ENCODE measurements at regions not wholly inside any gene's neighbourhood (a gene's known extent, or its start where the extent isn't known, plus 50 kb on each side); places are given as distances from the start of the nearest gene placed in this dataset.

DNA sequence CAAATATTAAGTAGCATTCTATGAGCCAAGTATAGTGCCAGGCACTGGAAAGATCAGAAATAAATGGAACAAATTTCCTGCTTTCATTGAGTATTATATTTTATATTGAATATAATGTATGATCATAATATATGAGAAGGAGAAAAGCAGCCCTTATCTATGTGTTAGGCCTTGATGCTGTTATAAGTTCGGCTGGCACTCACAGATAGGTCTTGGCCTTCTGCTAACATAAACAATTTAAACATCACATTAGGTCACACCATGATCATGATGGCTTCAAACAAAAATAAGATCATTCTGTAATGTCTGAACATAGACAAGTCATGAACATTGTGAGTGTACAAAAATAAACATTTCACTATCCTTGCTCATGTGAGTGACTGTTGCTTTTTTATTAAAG is 584.0 kb upstream of the ZNF385D start:
- Histone ChIP-seq H2AK5ac (ENCODE audit: insufficient read length, low read length) (no peak overlapping the region), H2BK5ac (ENCODE audit: insufficient read length, low read length) (no peak overlapping the region), H3K27ac (ENCODE audit: insufficient read length, low read depth, low read length) (no peak overlapping the region), H3K4me2 (ENCODE audit: insufficient read depth, insufficient read length, low read length) (no peak overlapping the region), H3T11ph (ENCODE audit: low read length) (no peak overlapping the region), H2BK12ac (ENCODE audit: insufficient read length, low read depth, low read length) (no peak overlapping the region), H3K9me3 (ENCODE audit: control insufficient read depth, low read depth, low read length) (no peaks in the 10 kb centered on the region), H3K79me1 (ENCODE audit: insufficient read depth, low read depth, low read length, poor library complexity, severe bottlenecking) (no peaks in the 10 kb centered on the region), H3K4me1 (ENCODE audit: insufficient read depth, low read length) (no peaks in the 10 kb centered on the region), H4K91ac (ENCODE audit: insufficient read length, low read depth, low read length) (no peak overlapping the region), H2BK15ac (ENCODE audit: low read depth, low read length) (no peak overlapping the region), H3K27me3 (ENCODE audit: insufficient read depth, low read length) (no peaks in the 10 kb centered on the region), H4K8ac (replicated peaks; ENCODE audit: insufficient read length, low read depth, low read length) (no peak overlapping the region), H3K23me2 (ENCODE audit: insufficient read length, low read depth, low read length, poor library complexity, severe bottlenecking) (no peaks in the 10 kb centered on the region), H3K9ac (ENCODE audit: extremely low read depth, insufficient read length, low read length) (no peak overlapping the region), H3K79me2 (ENCODE audit: insufficient read depth, low read length) (no peaks in the 10 kb centered on the region), H2BK20ac (ENCODE audit: low read depth, low read length, poor library complexity, severe bottlenecking) (no peak overlapping the region), H2BK120ac (ENCODE audit: low read depth, low read length, poor library complexity, severe bottlenecking) (no peak overlapping the region), H3K23ac (ENCODE audit: insufficient read length, low read depth, low read length) (no peak overlapping the region), H4K5ac (ENCODE audit: insufficient read length, low read depth, low read length) (no peak overlapping the region), H4K20me1 (ENCODE audit: control insufficient read depth, insufficient read depth, insufficient read length) (no peaks in the 10 kb centered on the region), H3K18ac (ENCODE audit: insufficient read length, low read depth, low read length) (no peak overlapping the region), H2AFZ (ENCODE audit: low read length) (no peak overlapping the region), H3K14ac (ENCODE audit: insufficient read depth, low read length) (no peak overlapping the region), H3K4ac (ENCODE audit: low read depth, low read length) (no peak overlapping the region), H3K56ac (ENCODE audit: insufficient read length, low read depth, low read length) (no peak overlapping the region)
- no CpG with 5 or more reads among the region's 1 CpG for WGBS (ENCODE audit: extremely low coverage, insufficient read length, low lambda C conversion rate)
- no peak overlapping the region for H3K27ac Mint-ChIP-seq
- H3K4me1 Mint-ChIP-seq, result no peaks in the 10 kb centered on the region
- H3K27me3 Mint-ChIP-seq (ENCODE audit: low read depth), result no peaks in the 10 kb centered on the region
- DNase-seq, result no peak
- H3K4me3 Mint-ChIP-seq, result no peak overlapping the region
- H3K9me3 Mint-ChIP-seq, result no peaks in the 10 kb centered on the region
- TF ChIP-seq, protein P1, sequence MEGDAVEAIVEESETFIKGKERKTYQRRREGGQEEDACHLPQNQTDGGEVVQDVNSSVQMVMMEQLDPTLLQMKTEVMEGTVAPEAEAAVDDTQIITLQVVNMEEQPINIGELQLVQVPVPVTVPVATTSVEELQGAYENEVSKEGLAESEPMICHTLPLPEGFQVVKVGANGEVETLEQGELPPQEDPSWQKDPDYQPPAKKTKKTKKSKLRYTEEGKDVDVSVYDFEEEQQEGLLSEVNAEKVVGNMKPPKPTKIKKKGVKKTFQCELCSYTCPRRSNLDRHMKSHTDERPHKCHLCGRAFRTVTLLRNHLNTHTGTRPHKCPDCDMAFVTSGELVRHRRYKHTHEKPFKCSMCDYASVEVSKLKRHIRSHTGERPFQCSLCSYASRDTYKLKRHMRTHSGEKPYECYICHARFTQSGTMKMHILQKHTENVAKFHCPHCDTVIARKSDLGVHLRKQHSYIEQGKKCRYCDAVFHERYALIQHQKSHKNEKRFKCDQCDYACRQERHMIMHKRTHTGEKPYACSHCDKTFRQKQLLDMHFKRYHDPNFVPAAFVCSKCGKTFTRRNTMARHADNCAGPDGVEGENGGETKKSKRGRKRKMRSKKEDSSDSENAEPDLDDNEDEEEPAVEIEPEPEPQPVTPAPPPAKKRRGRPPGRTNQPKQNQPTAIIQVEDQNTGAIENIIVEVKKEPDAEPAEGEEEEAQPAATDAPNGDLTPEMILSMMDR (conservative IDR thresholded peaks at IDR 0.05), result no peak
- no peaks in the 10 kb centered on the region for H3K36me3 Mint-ChIP-seq (ENCODE audit: insufficient read depth in 1 of 3, low read depth in 3 of 3)
